Smooth muscle cell (in vitro differentiated cells): ENCODE measurements at regions not wholly inside any gene's neighbourhood (a gene's known extent, or its start where the extent isn't known, plus 50 kb on each side); places are given as distances from the start of the nearest gene placed in this dataset.
A peak's percentile ranks its signal among the peaks of the same experiment; 100 is the strongest.

Experiments
- DNase-seq: peaks from one replicate; lab custom pipeline; 2025; ENCODE audit not compliant: unreplicated experiment; lab: John Stamatoyannopoulos, UW
- H2AFZ ChIP-seq: fragments of 200-600 bp; sonication (generic); 2 replicates; pipeline ENCODE4 v1.6.0; 2016; ENCODE audit warnings: antibody characterized with exemption, low read depth, mild to moderate bottlenecking
- H3F3A ChIP-seq: fragments of 200-600 bp; sonication (generic); 2 replicates; pipeline ENCODE4 v1.6.0; 2017; ENCODE audit warnings: antibody characterized with exemption, low read depth
- H3K27ac ChIP-seq: fragments of 200-600 bp; sonication (generic); 2 replicates; pipeline ENCODE4 v1.5.1; 2016; ENCODE audit warnings: low read depth, mild to moderate bottlenecking
- H3K27me3 ChIP-seq: fragments of 200-600 bp; sonication (generic); 2 replicates; pipeline ENCODE4 v1.6.1; 2016; ENCODE audit warnings: low read depth, mild to moderate bottlenecking
- H3K36me3 ChIP-seq: fragments of 200-600 bp; sonication (generic); 2 replicates; pipeline ENCODE4 v1.5.1; 2016; ENCODE audit warnings: low read depth
- H3K4me1 ChIP-seq: fragments of 200-600 bp; sonication (generic); 2 replicates; pipeline ENCODE4 v1.5.1; 2016; ENCODE audit warnings: low read depth
- H3K4me2 ChIP-seq: fragments of 200-600 bp; sonication (generic); 2 replicates; pipeline ENCODE4 v1.6.0; 2016; ENCODE audit warnings: mild to moderate bottlenecking
- H3K4me3 ChIP-seq: fragments of 200-600 bp; sonication (generic); 2 replicates; pipeline ENCODE4 v1.5.1; 2016; ENCODE audit warnings: mild to moderate bottlenecking
- H3K79me2 ChIP-seq: fragments of 200-600 bp; sonication (generic); 2 replicates; pipeline ENCODE4 v1.6.0; 2016; ENCODE audit warnings: low read depth, mild to moderate bottlenecking
- H3K9ac ChIP-seq: fragments of 200-600 bp; sonication (generic); 2 replicates; pipeline ENCODE4 v1.6.0; 2016; ENCODE audit warnings: low read depth
- H3K9me3 ChIP-seq: fragments of 200-600 bp; sonication (generic); replicated peaks from 2 replicates; pipeline ENCODE4 v1.5.1; 2016; ENCODE audit warnings: low read depth
- H4K20me1 ChIP-seq: fragments of 200-600 bp; sonication (generic); 2 replicates; pipeline ENCODE4 v1.6.0; 2016; ENCODE audit warnings: low read depth
- WGBS: methylation state at CpG from one replicate; pipeline ENCODE4 v1.1.7; 2016; ENCODE audit warnings: low lambda C conversion rate; 5-methylcytosine and 5-hydroxymethylcytosine counted together
- TF ChIP-seq, protein P1 (sequence below): fragments of 200-600 bp; sonication (generic); IDR thresholded peaks from 2 replicates; pipeline ENCODE4 v1.5.1; 2017; ENCODE audit warnings: borderline replicate concordance, mild to moderate bottlenecking, antibody characterized with exemption; ENCODE audit not compliant: insufficient read depth, poor library complexity, severe bottlenecking

DNA sequence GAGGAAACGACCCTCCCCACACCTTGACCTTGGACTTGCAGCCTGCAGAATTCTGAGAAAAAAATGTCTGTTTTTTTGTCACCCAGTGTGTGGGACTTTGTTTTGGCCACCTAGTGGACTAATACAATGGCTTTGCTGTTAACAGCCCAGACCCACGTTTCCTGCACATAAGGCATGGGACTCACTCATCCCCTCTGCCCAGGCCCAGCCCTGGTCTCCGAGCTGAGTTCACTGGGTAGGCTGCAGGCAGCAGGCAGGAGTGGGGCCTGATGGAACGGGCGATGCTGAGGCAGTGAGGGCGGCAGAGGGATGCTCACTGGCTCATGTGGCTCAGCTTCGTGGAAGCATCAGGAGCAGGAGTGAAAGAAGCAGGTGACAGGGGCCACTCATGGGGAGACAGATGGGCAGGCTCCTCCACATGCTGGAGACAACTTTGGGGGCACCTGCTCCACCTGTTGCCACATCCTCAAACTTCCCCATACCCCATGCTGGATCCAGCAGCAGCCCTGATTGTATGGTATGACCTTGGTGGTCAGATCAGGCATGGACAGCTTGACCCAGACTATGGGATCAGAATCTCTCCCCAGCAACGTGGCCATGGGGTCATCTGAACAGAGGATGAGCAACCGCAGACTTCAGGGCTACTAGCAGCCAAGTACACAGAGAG, 65.8 kb upstream of the ANTXRL start:
- WGBS, result 81% methylated on average over 9 of the region's 9 CpGs
- Histone ChIP-seq H3K4me1 (no peaks in the 10 kb centered on the region), H3K9me3 (no peaks in the 10 kb centered on the region), H3K9ac (no peak overlapping the region), H3K4me2 (no peak overlapping the region), H2AFZ (no peak overlapping the region), H3F3A (no peaks in the 10 kb centered on the region), H3K79me2 (no peaks in the 10 kb centered on the region), H3K27me3 (no peaks in the 10 kb centered on the region), H3K36me3 (no peaks in the 10 kb centered on the region), H4K20me1 (no peaks in the 10 kb centered on the region), H3K27ac (no peak overlapping the region), H3K4me3 (no peak overlapping the region)
- no peak for DNase-seq
- TF ChIP-seq, protein P1, sequence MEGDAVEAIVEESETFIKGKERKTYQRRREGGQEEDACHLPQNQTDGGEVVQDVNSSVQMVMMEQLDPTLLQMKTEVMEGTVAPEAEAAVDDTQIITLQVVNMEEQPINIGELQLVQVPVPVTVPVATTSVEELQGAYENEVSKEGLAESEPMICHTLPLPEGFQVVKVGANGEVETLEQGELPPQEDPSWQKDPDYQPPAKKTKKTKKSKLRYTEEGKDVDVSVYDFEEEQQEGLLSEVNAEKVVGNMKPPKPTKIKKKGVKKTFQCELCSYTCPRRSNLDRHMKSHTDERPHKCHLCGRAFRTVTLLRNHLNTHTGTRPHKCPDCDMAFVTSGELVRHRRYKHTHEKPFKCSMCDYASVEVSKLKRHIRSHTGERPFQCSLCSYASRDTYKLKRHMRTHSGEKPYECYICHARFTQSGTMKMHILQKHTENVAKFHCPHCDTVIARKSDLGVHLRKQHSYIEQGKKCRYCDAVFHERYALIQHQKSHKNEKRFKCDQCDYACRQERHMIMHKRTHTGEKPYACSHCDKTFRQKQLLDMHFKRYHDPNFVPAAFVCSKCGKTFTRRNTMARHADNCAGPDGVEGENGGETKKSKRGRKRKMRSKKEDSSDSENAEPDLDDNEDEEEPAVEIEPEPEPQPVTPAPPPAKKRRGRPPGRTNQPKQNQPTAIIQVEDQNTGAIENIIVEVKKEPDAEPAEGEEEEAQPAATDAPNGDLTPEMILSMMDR, result peak; percentile 8

DNA sequence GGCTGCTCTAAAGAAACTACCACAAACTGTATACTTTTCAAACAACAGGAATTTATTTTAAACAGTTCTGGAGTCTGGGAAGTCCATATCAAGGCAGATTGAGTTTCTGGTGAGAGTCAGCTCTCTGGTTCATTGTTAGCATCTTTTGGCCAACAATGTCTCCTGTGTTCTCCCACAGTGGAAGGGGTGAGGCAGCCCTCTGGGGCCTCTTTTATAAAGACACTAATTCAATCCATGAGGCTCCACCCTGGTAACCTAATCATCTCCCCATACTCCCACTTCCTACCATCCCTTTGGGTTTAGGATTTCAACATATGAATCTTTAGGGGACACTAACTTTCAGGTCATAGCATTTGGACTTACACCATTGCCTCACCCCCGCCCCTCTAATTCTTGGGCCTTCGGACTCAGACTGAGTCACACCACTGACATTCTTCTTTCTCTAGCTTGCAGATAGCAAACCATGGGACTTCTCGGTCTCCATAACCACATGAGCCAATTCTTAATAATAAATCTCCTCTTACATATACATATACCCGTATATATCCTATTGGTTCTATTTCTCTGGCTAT, 64.3 kb upstream of the ANTXRL start:
- TF ChIP-seq, protein P1, result no peak
- H3K9me3 ChIP-seq, result no peaks in the 10 kb centered on the region
- H3K4me1 ChIP-seq, result no peaks in the 10 kb centered on the region
- no peaks in the 10 kb centered on the region for H3F3A ChIP-seq
- no peak overlapping the region for H2AFZ ChIP-seq
- H3K27me3 ChIP-seq, result no peaks in the 10 kb centered on the region
- no peak overlapping the region for H3K4me2 ChIP-seq
- H3K27ac ChIP-seq, result no peak overlapping the region
- H3K4me3 ChIP-seq, result no peak overlapping the region
- DNase-seq, result no peak
- no peaks in the 10 kb centered on the region for H4K20me1 ChIP-seq
- no peaks in the 10 kb centered on the region for H3K36me3 ChIP-seq
- 49% methylated on average over 4 of the region's 4 CpGs for WGBS
- H3K9ac ChIP-seq, result no peak overlapping the region
- H3K79me2 ChIP-seq, result no peaks in the 10 kb centered on the region

DNA sequence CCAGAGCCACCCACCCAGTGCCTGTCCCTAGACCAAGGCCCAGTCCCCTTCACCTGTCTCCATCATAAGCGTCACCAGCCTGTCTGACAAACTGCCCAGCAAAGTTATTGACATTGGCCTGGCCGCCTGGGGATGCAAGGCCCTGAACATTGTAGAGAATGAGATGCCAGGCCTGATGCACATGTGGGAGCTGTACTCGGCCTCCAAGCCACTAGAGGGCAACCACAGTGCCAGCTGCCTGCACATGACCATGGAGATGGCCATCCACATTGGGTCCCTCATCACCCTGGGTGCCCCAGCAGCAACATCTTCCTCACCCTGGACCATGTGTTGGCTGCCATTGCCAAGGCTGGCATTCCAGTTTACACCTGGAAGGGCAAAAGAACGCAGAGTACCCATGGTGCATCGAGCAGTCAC, 63.7 kb upstream of the ANTXRL start:
- H3K36me3 ChIP-seq, result no peaks in the 10 kb centered on the region
- no peak for DNase-seq
- no peaks in the 10 kb centered on the region for H3K79me2 ChIP-seq
- no peaks in the 10 kb centered on the region for H3K4me1 ChIP-seq
- H3K4me2 ChIP-seq, result no peak overlapping the region
- no peak overlapping the region for H3K27ac ChIP-seq
- 95% methylated on average over 5 of the region's 5 CpGs for WGBS
- H3K4me3 ChIP-seq, result no peak overlapping the region
- TF ChIP-seq, protein P1, result no peak
- no peak overlapping the region for H3K9ac ChIP-seq
- H2AFZ ChIP-seq, result no peak overlapping the region
- no peaks in the 10 kb centered on the region for H4K20me1 ChIP-seq
- no peaks in the 10 kb centered on the region for H3K27me3 ChIP-seq
- H3F3A ChIP-seq, result no peaks in the 10 kb centered on the region
- no peaks in the 10 kb centered on the region for H3K9me3 ChIP-seq
